Fibroblast of upper back skin (primary cell): ENCODE measurements at regions not wholly inside any gene's neighbourhood (a gene's known extent, or its start where the extent isn't known, plus 50 kb on each side); places are given as distances from the start of the nearest gene placed in this dataset.

Experiments
- DNase-seq: peaks from one replicate; pipeline ENCODE4 v3.0.0-alpha.2; 2013

DNA sequence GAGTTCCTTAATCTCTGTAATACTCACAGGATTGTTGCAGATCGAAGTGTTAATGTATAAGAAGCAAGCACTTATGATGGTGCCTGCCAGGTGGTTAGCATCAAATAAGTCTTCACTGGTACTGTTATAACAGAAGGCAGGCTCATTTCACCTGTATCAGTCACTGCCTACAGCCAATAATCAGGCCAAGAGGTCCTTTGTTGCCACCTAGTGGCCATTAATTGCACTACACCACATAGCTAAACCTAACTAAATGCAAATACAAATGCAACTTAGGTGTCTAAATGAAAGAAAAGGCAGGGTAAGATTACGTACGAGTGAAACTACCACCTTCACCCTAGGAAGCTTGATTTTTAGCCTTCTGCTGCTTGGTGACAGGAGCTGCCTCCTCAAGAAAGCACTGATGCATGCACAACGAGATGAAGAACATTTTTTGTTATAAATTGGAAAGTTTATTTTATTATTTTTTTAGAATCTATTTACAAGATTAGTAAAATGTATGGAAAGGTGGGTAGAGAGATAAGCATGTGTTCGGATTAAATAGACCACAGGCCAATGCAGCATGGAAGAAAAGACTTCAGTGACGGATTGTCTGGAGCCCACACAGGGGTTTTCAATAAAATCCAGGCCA lies 334.8 kb upstream of the CAMK1G start:
- DNase-seq: peak; percentile 65

DNA sequence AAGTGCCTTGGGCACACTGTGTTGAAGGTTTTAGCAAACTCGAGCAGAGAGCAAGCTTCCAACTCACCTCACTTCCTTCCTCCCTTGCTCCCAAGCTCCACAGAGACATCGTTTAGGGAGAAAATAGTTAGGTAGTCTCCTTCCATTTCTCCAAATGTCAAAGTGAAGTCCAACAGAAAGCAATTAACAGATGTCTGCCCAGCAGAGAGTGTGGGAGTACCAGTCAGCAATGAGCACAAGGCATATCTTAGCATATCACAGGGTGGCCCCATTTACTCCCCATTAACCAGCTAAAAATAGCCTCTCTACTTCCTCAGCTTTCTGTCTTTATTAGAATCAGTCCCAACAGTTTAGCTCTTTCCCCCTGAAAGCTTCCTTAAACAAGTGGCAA lies 334.2 kb upstream of the CAMK1G start:
- no peak for DNase-seq

DNA sequence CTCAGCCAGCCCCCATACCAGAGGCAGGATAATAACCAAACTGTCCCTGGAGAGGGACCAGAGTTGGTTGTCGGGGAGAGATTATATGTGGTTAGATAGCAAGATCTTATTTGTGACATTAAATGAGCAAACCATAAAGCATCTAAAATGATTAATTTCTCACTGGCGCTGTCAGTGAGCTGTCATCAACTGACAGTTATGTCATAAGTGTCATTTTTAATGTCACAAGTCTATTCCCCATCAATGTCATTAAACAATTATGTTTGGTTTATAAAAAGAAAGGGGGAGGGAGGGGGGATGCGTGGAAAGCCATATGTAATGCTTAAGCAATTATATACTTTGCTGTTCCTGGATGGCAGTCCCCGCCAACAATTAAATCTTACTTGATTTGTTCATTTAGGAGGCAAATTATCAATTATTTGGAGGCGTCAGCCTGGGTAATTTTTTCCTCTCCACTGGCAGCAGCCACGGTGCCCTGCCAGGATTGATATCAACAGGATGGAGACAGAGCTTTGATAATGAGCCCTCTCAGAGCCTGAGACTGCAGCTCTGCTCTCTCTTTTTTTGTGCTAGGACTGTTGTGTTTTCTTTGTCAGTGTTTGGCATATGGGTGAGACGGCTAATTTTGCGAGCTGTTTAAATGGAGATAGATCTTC lies 333.6 kb upstream of the CAMK1G start:
- no peak for DNase-seq

DNA sequence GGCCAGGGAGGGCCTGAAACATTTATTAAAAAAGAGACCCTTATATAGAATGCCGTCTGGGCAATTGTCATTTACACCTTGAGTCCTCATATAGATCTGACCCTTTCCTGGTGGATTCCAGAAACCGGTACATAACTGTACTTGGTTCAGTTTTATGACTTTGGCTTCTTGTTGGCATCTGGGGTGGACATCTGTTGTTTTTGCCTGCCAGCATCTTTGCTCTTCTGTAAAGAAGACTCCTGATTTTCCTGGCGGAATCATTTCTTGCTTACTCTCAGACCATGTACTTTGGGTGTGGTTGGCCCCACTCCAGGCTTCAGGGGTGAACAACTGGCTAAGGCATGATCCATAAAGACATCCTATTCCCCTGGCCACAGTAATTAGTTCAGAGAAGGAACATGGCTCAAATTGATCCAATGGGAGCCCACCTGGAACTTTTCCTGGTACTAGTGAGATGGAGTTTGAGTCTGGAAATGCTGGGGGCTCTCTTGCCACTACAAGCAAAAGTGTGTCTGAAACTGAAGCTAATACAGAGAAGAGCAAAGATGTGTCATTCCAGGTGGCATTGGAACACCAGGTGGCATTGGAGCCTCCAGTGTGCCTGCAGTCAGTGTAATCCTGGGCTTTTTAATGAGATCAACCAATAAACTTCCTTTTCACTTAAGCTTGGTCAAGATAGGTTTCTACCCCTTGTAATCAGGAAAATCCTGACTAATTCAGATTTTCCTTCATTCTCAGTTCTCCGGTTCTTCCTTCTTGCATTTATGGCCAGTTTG lies 332.5 kb upstream of the CAMK1G start:
- no peak for DNase-seq

DNA sequence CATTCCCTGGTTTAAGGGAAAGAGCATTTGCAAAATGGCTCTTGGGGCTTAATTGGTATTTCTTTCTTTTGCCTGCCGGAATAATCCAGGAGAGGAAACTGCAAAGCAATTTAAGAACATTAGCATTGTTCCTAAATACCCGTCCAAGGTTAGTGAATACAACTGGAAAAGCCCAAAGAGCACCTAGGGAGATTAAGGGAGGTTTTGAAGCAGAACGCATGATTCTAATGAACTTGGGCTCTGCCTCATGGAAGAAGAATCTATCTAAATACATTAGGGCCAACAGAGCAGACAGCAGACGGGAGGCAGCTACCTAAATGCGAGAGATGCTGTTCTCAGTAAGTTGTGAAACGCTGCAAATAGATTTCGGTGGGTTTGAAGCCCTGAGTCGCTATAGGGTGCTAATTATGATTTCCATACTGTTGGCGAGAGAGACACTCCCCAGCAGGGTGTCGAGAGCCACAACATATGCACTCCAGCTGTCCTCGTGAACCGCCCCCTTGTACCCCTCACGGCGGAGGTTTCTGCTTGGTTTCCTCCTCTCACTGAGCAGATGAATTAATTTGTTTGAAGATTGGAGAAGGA lies 326.7 kb upstream of the CAMK1G start:
- DNase-seq: no peak

DNA sequence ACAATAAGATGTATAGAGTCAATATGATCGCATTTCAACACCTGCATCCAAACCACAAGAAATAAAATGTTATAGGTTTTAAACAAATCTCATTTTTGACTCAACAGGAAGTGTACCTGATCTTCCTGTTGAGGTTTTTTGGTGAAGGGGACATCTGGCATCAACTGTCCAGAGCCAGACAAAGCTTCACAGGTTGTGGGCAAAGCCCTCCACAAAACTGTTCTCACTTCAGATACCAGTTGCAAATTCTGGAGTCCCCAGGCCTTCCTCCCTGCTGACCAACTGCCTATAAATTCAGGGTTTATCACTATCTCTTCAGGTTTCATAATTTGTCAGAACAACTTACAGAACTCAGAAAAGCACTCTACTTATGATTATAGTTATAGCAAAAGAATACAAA lies 326.1 kb upstream of the CAMK1G start:
- DNase-seq: no peak

DNA sequence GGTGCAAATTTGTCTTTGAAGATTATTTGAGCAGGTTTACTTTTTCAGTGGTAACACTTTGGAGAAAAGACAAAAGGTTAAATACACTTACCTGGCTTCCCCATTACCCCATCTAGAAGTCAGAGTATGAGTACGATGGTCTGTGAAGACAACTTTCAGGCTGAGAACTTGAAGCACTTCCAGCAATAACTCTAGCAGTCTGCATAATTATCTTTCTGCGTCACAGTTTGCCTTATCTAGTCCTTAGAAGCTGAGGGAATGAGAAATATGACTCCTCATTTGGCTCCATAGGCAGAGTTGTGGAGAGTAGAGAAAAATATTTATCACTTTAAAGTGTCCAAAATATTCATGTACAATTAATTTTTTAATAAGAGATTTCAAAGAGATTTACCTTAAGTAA lies 323.4 kb upstream of the CAMK1G start:
- DNase-seq: no peak

DNA sequence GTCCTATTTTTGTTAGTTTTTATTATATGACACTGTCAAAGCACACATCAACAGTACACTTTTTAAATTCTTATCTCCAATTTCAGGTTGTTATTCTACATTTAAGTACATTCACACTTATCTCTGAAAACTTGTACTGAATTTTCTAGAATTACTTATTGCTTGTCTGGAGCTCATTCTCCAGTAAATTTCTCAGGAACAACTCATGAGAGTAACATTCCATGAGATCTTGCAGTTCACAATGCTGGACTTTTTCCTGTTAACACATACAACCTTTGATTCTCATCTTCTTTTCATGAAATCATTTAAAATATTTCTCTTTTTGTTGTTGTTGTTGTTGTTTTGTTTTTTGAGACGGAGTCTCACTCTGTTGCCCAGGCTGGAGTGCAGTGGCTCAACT lies 320.9 kb upstream of the CAMK1G start:
- DNase-seq: no peak

DNA sequence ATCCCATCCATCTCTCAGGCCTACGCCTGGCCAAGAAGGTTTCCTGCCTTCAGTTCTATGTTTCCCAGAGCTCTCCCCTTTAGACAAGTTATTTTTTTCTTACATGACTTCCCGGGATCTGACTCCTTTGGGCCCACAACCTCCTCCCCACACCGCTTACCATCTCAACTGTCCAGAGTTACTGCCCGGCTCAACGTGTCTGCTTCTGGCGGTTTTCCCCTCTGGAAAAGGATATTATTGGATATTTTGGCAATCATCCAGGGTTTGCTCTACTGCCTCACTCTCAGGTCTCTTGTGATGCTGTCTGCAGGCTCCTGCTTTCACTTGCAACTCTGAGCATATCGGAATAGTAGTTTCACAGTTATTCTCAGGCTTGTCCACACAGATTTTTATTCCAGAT lies 318.2 kb upstream of the CAMK1G start:
- DNase-seq: no peak

DNA sequence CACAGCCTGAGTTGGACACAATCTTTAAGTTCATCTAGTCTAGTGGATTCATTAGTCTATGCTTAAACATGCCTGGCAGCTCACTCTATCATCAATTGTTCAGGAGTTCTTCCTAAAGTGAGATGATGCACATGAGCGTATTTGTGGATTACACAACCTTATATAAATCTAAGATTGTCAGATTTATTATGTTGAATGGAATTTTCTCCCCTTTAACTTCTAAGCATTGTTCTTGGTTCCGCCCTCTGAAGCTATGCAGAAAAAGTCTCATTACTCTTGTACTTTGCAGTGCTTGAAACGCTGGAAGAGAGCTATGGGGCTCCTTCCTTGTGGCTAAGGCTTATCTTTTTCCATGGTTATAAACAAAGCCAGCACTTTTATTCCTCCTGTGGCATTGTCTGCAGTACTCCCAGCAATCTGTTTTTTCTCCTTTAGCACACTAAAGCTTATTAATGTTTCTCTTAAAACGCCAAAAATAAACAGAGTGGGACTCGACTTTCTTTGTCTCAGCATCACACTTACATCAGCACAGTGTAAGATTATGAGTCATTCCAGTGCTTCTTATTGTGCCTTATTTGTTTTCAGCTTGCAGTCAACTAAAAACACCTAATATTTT lies 316.8 kb upstream of the CAMK1G start:
- peak; percentile 35 for DNase-seq

DNA sequence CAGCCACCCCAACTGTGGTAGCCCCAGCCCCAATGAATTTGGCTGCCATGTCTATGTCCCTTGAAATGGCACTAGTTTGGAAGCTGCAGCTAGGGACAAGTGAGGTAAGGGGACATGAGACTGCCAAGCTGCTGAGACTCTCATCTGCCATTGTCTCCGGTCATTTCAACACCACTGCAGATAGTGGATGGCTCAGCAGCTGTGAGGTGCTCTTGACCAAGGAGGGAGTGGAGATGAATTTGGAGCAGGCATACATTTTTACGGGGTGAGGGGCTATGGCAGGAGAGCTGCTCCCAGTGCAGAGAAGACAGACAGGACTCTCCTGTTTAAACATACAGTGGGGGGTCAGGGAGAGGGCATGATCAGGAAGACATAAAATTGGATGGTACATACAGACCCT lies 315.5 kb upstream of the CAMK1G start:
- no peak for DNase-seq

DNA sequence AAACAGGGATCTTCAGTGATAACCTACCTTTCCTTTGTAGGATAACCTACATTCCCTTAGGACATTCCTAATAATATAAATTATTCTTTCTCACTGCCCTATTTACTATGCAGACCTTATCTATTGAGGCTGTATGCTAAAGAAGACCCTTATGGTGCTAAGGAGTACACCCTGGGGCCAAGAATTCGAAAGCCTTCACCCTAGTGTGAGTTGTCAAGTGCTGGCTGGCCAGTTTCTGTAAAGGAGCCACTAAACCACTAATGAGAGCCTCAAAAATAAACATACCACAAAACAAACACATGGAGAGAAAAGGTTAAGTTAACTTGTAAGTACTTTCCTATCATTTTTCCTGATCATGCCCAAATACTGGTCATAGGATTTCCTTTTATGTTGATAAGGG lies 315.0 kb upstream of the CAMK1G start:
- DNase-seq: no peak

DNA sequence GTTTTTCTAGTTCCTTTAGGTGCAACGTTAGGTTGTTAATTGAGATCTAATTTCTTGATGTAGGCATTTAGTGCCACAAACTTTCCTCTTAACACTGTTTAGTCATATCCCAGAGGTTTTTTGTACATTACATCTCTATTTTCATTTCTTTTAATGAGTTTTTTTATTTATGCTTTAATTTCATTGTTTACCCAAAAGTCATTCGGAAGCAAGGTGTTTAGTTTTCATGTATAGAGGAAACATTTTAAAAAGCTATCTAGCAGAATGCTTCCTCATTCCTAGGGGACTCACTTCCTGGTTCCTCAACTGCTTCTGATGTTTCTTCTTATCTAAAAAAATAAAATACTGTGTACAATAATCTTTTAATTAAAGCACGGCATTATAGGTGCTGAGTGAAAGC lies 307.2 kb upstream of the CAMK1G start:
- DNase-seq: no peak

DNA sequence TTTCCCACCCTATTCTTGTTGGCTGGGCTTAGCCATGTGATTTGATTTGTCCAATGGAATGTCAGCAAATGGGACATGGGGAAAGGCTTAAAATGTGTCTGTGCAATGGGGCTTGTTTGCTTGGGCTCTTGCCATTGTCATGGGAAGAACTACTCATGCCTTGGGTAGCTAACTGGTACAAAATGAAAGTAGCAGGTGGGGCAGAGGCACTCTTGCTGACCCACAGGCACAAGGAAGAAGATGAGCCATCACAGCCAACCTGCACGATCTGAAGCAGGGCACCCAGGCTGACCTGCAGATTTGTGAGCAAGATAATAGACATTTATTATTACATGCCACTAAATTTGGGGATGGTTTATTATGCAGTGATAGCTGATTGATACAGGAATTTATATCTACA lies 305.9 kb upstream of the CAMK1G start:
- DNase-seq: no peak

DNA sequence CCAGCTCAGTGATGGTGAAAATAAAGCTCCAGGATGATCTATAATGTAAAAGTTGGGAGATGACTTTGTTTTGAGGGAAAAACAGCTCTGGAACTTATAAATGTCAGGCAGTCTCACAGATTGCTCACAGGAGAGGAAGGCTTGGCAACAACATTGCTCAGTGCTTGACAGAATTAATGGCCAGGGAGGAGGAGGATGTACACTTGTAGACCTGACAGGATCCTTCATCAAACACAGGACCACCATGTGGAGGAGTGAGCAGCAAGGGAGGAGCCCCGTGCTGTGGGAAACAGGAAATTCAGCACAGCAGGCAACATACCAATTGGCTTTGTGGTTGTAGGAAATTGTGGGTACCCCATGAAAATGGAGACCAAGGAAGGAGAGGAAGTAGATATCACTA lies 291.8 kb upstream of the CAMK1G start:
- peak; percentile 17 for DNase-seq

DNA sequence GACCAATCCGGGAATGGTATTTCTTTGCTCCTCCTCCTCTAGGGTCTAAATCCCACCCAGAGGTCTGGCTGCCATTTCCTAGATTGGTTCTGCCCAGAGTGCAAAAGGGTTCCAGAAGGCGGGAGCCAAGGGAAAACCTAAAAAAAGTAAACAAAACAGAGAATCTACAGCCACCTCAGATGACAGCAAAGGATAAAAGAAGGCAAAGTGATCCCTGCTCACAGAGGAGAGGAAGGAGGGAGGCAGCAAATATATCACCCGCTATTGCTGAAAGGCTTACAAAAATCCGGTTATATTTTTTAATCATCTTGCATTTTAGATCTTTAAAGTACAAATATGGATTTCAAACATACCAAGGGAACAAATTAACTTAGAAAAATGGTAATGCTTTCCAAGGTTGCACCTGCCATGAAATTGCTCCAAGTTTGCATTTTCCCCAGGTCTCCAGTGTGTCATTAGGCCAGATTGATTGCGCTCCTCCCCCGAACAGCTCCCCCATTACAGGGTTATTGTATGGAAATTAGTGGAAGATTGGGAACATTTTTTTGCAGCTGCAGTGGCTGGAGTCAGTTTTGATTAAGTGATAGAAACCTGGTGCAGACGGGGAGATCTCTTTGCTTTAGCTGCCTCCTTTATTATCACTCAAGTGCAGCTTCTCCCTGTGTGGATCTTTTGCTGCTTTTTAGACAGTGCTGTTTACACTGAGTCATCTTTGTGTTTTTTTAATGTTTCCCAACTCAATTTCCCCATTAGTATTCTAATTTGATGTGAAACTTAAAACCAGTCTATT lies 280.5 kb upstream of the CAMK1G start:
- DNase-seq: no peak

DNA sequence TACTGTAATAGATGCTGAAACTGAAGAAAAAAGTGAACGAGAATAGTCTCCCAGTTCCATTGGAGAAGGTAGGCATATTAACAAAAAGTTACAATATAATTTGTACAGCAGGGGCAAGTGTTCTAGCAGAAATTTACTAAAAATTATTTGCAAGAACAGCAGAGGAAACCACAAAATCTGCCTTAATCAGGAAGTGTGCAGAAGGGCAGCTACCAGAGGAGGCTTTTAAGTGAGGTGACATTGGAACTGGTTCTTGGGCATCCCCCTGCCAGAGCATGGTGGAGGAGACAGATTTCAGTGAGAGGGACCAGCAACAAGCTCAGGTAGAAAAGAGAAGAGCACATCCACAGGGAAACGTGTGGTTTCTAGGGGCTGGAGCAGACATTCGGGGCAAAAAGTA lies 279.3 kb upstream of the CAMK1G start:
- DNase-seq: no peak

DNA sequence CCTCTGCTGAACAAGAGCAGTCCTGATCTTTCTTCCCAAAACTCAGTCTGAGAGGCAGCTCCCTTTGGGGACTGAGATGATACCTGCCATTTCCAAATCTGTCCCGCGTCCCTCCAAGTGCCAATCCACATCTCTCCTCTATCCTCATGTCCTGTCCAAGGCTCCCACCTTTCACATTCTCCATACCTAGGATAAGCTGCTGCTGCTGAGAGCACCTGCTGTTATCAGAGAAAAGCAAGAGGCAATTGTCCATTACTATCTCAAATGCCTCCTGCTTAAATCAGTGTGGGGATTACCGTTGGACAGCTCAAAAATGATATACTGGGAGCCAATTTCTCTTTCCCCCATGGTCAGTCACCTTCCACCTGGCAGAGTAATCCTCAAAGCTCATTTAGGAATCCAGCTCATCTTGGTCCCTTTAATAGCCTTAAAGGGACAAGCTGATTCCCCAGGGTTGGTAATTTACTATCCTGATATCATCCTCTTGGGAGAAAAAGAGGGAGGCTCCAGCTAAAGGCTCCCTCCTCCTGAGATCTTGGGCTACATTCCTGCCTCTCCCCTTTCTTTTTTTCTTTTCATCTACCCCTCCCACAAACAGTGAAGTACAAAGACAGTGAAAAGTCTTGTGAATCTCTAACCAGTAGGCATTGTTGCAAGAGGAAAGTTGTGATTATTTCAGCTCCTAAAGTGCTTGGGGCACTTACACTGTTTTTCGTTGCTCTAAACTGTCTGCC lies 278.1 kb upstream of the CAMK1G start:
- no peak for DNase-seq

DNA sequence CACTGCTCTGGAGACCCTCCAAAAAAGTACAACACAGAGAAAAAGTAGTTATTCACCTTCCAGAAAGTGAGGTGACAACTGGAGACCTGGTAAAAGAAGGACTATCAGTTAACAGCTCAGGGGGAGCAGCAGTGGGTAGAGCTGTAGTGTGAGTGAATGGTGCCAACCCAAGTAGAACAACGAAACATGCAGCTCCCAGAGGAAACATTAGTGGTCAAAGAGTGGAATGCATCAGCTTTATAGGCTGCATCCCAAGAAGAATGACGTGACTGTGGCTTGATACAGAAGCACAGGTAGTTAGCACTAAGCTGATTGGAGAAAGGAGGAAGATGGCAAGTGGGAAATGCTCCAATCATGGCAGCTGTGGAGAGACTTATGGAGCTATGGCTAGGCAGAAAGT lies 275.7 kb upstream of the CAMK1G start:
- DNase-seq: peak; percentile 63

DNA sequence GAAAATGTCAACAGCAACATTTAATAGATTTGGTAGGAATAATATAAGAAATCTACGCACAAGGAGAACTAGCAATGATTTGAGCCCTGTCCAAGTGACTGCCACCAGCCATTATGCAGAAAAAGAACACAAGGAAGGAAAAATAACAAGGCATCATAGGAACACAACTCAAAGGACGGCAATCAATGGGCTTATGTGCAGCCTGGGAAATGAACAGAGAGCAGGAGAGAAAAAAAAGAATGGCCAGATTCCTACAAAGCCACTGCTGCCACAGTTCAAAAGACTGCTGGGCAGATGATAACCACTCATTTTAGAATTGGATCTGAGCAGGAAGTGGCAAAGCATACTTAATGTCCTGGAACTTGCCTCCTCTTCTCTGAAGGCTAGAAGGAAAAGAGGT lies 274.3 kb upstream of the CAMK1G start:
- DNase-seq: no peak

DNA sequence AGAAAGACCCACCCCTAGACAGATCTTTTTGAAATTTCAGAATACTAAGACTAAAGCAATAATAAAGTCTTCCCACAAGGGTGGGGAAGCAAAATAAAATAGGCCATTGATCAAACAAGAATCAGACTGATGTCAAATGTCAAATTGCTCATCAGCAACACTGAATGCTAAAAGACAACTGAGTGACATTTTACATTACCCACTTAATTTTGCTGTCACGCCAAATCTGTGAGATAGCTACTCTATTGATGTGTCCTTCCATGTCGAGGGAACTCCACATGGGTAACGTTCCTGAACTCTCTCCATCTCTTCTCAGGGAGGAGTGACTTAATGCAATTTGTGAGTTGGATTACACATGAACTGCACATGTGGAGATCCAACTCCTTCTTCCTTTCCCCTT lies 271.7 kb upstream of the CAMK1G start:
- no peak for DNase-seq

DNA sequence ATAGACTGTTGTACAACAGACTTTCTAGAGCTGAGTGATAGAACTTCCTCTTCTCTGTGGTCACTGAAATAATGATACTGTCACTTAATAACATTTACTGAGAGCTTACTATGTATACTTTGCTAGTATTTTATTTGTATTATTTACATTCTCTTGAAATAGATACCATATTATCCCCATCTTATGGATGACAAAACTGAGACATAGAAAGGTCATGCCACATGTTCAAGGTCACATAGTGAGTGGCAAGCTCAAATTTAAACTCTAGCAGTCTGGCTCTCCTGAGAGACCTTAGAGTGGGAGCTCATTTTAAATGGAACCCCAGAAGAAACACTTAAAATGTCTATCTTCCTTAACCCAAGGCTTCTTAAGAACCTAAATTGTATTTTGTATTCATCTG lies 266.6 kb upstream of the CAMK1G start:
- DNase-seq: no peak
